Epidermal melanocyte (primary cell): ENCODE measurements at regions not wholly inside any gene's neighbourhood (a gene's known extent, or its start where the extent isn't known, plus 50 kb on each side); places are given as distances from the start of the nearest gene placed in this dataset.

ENCODE experiments used
- DNase-seq: peaks from one replicate; pipeline ENCODE4 v3.0.0; 2011; ENCODE audit warnings: low spot score; ENCODE audit not compliant: insufficient read length

DNA sequence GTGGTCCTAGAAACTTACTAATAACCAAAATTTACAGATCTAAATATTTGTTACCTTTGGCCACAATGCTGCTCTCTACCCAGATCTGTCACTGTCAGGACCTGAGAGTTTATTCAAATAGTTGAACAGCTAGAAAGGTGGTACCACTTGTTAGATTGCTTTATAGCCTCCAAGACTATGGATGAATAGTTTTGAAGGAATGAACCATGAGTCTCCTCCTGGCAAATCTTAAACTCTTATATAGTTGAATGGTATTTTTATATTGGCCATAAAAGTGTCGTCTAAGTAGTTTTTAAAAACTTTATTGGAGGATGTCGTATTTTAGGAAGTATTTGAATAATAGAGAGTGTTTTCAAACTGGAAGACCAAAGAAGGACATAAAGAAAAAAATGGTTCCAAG is 178.7 kb downstream of the AHR start:
- no peak for DNase-seq

DNA sequence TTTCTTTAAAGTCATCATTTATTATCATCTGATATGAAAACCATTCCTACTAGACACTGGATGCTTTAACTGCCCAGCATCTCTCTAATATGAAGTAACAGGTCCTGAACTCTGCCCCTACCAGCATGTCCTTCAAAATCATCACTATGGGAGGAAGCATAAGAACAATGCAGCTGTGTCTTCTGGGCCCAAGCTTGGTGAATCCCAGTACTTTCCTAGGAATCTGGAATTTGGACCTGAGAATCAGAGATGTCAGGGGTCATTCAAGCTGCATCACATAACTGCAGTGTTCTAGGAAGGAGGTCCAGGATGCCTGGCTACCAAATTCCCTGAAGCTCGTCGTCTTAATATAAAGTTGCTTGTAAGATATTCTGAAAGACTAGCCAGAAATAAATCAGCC is 182.7 kb downstream of the AHR start:
- DNase-seq: no peak

DNA sequence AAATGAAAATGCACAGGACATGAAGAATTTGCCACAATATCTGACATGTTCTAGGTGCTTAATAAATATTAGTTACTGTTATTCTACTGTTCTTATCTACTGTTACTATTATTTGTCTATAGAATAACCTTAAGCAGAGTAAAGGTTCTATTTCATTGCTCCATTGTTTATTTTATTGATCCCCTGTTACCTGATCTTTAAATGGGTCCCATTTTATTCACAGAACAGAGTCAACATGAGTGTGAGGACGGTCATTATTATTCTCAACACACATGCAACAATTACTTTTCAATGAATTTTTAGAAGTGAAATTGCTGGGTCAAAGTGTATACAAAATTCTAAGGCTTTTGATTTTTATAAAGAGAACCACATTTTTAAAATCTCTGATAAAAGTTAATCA is 186.9 kb downstream of the AHR start:
- DNase-seq: no peak

DNA sequence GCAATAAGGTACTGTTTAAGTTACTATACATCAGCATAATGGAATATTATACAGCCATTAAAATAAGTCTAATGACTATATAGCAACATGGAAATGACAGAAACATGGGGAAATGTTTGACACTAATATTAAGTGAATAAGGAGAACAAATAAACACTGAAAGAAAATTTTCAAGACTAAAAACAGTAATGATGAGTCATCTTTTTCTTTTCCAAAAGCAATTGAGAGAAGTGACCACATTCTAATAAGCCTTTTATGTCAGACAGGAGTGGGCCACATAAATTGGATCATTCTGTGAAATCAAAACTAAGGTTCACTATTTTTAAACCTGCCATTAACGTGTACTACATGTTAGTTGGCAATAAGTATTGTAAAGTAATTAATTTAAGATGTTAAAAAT is 187.5 kb downstream of the AHR start:
- no peak for DNase-seq

DNA sequence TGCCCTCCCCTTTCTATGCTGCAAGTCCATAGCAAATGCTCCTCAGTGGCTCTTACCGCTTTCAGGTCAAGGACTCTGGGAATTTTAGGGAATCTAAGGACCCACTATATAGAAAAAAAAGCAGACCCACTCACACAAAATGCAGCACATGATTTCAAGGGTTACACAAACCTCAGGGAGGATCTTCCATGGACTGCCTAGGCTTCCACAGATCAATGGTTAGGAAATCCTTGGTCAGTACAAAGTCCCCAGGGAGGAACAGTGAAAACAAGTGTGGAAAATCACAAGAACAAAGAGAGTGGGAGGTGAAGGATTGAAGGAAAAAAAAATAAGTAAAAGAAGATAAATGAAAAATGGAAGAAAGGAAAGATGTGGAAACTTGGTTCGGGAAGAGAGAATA is 188.4 kb downstream of the AHR start:
- DNase-seq: no peak

DNA sequence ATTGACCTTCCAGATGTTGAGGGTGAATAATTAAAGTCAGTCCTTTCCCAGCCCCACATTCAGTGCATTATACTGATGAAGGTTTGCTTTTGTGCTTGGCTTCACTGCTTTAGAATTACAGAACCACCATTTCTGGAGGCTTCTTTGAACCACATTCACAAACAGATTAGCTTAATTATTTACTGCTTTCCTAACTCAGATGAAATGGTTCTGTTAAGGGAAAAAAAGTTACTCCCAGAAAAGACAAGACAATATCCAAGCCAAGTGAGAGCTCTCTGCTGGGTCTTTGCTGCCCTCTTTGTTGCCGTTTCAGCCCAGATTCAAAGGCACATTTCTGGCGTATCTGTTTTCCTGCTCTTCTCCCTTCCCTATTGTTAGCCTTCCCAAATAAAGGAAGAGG is 188.9 kb downstream of the AHR start:
- DNase-seq: no peak

DNA sequence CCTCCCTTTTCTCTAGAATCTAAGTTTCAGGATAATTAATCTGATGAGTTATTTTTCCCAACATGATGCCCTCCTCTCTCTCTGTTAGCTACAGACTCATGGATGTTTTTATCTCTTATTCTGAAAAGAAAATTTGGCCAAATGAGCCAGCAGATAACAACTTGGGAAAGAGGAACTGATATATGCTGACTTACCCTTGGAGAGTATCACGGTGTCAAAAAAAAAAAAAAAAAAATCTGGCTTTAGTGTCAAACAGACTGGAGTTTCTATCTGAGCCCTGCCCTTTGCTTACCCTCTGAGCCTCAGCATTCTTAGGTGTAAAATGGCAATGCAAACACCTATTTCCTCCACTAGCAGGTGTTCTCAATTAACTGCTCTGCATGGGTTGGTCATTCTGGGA is 190.4 kb downstream of the AHR start:
- DNase-seq: no peak

DNA sequence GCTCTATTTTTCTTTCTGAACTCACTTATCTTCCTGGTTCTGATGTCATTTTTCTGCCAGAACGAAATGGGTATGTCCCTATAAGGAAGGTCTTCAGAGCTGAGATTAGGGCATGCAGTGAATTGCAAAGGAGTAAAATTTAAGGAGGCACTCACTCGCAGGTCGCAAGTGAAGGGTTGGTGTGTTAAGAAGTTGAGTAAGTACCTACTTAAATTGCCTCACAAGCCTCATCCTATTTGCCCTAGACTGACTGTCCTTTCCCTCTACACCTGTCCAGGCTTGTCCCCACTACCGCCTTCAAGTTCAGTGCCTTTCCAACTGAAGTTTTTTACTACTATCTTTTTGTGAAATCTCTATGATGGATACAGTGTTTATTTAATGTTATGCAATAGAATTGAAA is 191.5 kb downstream of the AHR start:
- DNase-seq: no peak

DNA sequence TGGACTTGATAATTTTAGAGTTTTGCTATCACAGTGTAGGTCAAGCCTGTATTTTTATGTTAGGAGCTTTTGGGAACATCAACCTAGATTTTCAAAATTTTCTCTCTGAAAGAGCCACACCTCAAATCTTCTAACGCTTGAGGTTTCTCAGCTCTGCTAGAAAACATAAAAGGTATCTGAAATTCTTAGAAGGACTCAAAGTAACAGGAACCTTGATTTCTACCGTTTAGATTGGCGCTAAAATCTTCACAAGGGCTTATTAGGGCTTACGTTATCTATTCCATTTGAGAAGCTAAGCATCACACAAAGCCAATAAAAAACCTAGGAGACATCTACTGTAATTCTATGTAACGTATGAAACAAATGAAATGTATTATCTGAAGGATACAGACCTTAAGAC is 192.4 kb downstream of the AHR start:
- no peak for DNase-seq

DNA sequence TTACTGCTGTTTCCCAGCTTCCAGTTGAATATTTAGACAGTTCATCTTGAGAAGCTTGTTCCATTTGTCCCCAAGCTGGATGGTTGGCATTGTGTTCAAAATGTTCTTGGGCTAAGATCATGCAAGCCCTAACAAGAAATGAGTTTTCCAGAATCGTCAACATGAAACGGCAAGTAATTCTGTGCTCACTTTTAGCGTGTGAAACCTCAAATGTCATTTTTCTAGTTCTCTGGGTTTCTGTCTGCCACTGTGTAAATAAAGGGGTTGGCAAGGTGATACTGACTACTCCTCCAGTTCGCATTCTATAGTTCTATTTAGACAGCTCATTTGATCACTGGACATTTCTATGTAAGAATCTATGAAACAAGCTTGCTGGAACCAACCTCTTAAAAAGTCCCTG is 194.0 kb downstream of the AHR start:
- DNase-seq: no peak

DNA sequence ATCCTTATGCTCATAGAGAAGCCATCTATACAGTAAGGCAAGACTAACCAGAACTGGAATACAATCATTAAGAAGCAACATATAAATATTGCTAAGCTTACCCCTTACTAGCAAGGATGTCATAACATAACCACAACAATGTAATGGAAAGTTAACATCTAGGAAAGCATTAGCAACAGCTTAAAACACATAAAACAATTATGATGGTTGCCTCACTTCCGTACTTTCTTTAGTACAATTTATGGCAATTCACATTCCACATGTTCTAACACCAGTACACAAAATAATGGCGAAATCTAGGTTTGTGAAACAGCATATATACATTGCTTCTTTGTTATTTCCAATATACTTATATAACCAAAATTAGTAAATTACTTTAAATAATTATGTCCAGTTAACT is 195.0 kb downstream of the AHR start:
- no peak for DNase-seq

DNA sequence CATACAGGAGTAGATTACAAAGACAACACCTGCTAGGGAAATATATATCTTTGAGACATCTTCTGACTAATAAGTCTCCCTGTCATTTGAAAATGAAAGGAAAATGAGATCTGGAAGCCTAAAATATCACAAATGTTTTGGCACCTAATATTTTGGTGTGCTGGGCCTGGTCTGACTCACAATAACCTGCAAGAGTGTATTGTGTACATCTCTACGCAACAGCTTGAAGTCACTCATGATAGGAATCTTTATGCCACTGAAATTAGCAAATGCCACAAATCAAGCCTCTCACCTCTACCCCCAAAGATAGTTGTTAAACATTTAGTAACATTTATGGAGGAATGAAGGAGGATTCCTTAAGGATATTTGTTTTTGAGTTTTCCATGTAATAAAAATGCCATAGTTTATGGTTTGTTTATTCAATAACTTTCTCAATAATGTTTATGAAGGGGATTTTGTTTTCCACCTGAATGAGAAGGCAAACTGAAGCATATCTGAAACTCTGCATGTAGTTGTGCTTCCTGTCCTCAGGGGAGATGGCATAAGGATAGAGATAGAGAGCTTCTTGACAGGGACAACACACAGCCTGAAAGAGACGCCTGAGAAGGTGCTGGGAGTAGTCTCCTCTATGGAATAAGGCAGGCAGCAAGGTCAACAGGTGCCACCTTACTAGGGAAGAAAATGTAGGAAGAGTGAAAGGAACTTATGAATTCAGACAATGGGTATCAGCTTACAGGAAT is 197.4 kb downstream of the AHR start:
- no peak for DNase-seq

DNA sequence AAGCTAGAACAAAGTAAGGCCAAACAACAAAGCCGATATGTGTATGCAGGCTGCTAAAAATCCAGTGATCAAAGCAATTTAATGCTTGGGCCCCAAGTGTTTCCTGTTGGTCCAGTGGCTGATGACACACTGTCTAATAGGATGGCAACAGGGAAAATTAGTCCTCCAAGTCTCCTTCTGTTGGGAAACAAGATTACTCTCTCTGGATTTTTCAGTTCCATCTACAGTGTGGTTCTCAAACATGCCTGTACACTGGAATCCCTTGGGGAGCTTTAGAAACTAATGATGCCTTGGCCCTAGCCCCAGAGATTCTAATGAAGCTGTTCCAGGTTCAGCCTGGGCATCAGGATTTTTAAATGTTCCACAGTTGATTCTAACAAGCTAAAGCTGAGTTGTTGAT is 198.7 kb downstream of the AHR start:
- DNase-seq: no peak

DNA sequence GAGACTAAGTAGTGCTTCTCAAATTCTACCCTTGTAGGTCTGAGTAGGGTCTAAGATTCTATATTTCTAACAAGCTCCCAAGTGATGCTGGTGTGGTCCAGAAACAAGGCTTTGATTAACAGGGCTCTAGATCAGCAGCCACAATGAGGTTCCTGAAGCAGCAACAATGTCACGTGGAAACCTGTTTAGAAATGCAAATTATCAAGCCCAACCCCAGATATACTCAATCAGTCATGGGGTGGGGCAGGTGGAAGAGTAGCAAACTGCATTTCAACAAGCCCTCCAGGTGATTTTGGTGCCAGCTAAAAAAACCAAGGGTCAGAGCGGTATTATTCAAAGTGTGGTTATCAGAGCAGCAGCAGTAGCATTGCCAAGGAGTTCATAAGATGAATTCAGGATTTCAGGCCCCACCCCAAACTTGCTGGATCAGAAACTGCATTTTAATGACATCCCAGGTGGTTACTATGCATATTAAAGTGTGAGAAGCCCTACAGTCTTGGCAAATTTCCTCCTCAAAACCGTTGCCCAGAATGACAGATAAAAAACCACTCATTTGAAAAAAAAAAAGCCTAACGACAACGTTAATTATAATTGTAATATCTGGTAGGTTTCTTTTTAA is 199.2 kb downstream of the AHR start:
- DNase-seq: no peak

DNA sequence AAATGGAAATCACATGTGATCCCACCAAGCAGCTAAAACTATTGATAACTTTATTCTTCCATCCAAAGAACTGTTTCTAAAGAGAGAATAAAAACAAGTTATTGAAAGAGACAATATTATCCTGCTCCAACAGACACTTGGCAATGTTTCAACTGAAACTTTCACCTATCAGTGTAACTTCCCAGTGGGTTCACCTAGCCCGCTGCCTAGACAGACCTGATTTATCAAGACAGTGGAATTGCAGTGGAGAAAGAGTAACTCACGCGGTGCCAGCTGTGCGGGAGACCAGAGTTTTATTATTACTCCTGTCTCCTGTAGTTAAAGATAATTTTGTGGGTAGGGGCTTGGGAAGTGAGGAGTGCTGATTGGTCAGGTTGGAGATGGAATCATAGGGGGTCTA is 199.8 kb downstream of the AHR start:
- DNase-seq: no peak

DNA sequence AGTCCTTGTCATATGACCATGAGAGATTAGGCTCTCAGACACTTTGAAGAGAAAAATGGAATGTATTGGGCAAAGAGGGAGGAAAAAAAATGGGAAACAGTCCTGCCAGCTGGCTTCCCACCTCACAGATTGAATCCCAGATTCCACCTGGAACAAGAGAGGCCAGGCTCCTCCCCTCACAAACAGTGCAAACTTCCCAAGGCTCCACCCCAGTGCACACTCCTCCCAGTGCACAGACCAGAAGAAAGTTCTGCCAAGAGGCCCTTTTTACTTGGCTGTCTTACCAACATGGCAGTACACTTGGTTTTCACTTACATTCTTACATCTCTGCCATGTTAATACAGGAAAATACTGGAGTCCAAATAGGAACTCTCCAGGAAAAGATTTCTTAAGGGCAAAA is 202.3 kb downstream of the AHR start:
- DNase-seq: no peak

DNA sequence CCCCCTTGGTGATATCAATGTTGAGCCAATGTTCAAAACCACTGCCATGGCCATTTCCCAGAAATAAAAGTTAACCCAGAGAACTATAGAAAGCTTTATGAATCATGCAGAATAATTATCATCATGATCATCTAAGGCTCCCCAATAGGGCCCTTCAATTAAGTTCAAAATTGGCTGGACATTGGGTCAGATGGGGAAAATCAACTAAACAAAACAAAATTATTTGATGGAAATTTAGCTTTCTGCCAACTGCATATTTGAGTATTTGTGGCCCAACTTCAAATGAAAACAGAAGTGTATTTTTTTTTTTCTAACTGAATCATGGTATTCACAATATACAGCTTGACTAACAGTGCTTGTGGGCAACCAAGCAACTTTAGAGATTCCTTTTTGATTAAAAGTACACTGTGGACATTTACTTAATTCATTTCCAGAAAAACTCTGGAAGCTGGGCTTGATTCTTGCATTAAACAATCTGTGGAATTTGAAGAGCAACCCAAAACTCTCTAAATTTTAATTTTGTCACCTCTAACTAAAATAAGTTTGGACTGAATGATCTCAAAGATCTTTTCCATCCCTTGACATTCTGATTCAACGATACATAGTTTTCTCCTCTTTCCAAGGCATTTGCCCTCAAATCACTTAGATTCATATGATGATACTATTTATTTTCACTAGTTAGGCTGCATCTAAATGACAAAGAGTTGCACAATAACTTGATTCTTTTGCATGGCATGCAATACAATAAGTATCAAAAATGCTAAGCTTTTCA is 203.2 kb downstream of the AHR start:
- DNase-seq: no peak

DNA sequence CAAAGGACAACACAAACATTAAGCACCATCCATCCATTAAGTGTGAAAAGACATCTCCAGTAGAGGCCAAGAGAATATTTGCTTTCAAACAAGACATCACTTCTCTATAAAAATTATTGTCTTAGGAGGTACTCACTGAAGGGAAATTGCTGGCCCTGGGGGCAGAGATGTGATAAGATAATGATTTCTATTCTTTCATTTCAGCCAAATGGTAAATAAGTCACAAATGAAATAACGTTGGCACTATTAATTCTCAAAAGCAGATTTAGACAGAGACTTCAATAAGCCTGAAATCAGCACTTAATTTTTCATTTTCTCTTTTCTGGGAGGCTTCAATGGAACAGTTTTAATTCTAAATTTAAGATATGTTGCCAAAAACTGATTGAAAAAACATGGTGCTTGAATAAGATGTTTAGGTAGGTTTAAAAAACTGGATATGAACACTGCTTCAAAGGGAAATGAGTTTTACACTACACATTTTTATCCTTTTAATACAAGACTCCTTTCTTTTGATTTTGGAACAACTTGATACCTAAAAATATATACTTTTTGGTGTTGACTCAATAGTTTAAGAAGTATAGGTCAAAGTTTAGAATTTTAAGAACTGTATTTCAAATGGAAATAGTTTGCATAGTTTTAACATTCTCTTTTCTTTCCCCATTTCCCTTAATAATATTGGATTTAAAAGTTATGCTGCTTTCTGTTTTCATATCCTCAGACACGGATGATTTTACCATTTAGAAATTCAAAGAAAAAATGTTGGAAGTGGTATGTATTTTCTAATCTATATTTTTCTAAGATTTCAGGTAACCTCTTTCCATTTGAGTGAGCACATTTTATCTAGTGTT is 204.0 kb downstream of the AHR start:
- no peak for DNase-seq

DNA sequence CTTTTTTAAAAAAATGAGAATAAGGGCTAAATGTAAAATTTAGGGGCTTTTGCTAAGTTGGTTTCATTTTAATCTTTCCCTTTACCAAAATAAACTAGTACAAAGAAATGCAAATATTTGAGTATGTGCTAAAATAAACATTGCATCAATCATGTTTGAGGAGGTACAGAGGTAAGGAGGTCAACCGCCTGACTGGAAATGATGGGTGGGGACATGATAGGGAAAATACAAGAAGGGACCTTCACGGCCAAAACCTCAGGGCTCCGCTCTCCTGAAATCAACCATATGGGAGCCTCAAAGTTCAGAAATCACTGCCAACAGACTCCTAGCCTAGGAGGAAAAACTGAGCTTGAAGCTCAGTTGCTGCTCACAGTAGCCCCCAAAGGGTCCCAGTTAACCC is 207.6 kb downstream of the AHR start:
- no peak for DNase-seq

DNA sequence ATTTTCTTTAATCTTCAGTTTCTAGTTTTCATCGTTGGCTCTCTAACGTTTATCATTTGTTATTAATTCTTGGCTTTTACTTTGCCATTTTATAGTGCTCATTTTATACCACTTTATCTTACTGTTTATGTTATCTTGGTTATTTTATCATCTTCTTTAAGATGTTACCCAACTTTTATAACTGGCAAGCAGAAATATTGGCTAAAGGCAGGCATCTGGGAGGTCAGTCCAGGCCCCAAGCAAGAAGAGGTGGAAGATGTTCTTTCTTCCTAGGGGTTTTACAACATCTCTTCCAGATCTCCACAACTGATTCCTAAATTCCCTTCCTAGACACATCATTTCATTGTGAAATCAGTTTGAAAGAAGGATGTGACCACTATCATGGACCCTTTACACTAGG is 208.1 kb downstream of the AHR start:
- DNase-seq: no peak

DNA sequence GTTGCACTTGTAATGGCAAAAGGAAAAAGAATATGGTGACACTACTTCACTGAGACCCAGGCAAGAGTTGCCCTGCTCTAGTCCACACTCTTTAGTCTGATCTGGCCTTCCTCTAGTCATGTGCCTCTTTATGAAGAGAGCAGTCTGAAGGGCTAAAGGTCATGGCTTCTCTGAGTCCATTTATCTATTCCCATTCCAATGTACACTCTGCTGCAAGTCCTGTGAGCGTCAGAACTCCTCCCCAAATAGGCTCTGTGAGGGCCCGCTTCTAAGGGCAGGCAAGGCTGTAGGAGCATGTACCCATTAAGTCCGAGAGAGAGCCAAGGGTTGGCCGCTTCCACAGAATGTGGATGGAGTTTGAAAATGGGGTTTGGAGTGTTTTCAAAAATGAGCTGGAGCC is 209.3 kb downstream of the AHR start:
- DNase-seq: no peak

DNA sequence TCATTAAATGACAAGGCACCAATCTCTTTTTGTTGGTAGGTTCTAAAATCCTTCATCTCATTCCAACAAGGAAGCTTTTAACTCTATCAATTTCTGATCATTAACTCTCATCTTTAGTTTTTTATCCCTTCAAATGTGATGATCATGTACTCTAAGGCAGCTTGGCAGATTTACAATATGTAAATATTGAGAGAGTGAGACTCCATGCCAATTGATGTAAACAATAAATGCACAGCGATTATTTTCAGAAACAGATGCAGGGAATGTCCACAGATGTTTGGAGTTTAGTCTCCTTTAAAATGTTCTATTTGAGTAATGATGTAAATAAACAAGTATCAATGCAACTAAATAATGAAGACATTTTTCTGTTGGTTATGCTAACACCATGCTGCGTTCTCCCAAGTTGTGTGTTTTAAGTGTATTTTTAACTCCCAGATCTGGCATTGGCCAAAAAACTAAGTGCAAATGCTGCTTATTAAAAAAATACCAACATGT is 213.8 kb downstream of the AHR start:
- DNase-seq: no peak
